Panc1 (cell line): ENCODE measurements at regions not wholly inside any gene's neighbourhood (a gene's known extent, or its start where the extent isn't known, plus 50 kb on each side); places are given as distances from the start of the nearest gene placed in this dataset.

ENCODE experiments used
- ATAC-seq: fragments of 200-7000 bp; cut with Tn5 transposase; 2 replicates; pipeline ENCODE4 v1.9.1; 2020; ENCODE audit warnings: mild to moderate bottlenecking, moderate library complexity
- BruUV-seq: library from RNA; stranded (reverse); fragments of 400-500 nt; replicated peaks from 2 replicates; lab custom pipeline; 2021; lab: Mats Ljungman, UMichigan
- CTCF ChIA-PET: fragments of 300-600 bp; sonication (Branson Sonifier 250); formaldehyde crosslinking; loops from one replicate; lab custom pipeline; 2022; ENCODE audit warnings: antibody characterized with exemption; lab: Charles Lee
- POLR2A ChIA-PET: fragments of 300-600 bp; sonication (Branson Sonifier 250); formaldehyde crosslinking; loops from one replicate; lab custom pipeline; 2022; ENCODE audit warnings: antibody characterized with exemption; lab: Charles Lee
- DNase-seq: peaks from one replicate; pipeline ENCODE4 v3.0.0-alpha.2; 2010; ENCODE audit warnings: low read depth, low spot score
- H3K27ac ChIP-seq: 2 replicates; pipeline ENCODE4 v1.5.1; 2011; ENCODE audit warnings: mild to moderate bottlenecking, low read length, inconsistent platforms
- H3K27me3 ChIP-seq: fragments of 200-500 bp; sonication (Bioruptor generic); 2 replicates; pipeline ENCODE4 v1.6.0; 2014; ENCODE audit warnings: low read length, inconsistent platforms; ENCODE audit not compliant: control insufficient read depth, insufficient read depth
- H3K36me3 ChIP-seq: fragments of 200-500 bp; sonication (Bioruptor generic); 2 replicates; pipeline ENCODE4 v1.5.1; 2014; ENCODE audit warnings: inconsistent platforms, mild to moderate bottlenecking, low read length, moderate library complexity; ENCODE audit not compliant: control insufficient read depth, insufficient read depth
- H3K4me1 ChIP-seq: 2 replicates; pipeline ENCODE4 v1.5.1; 2011; ENCODE audit warnings: inconsistent platforms, mild to moderate bottlenecking, low read length, moderate library complexity; ENCODE audit not compliant: control insufficient read depth, insufficient read depth
- H3K4me3 ChIP-seq, 2 experiments: 2 replicates each; pipeline ENCODE4 v1.5.1; 2011 to 2012; ENCODE audit warnings: low read depth in 2 of 2, low read length in 2 of 2, mild to moderate bottlenecking in 2 of 2, inconsistent platforms in 1 of 2, moderate library complexity in 1 of 2
- H3K9me3 ChIP-seq: fragments of 200-500 bp; sonication (Bioruptor generic); 2 replicates; pipeline ENCODE4 v1.5.1; 2014; ENCODE audit warnings: low read depth, mild to moderate bottlenecking, inconsistent platforms, low read length, moderate library complexity; ENCODE audit not compliant: control insufficient read depth, insufficient read depth
- POLR2AphosphoS5 ChIP-seq: IDR thresholded peaks from 2 replicates; pipeline ENCODE4 v1.6.1; 2012; ENCODE audit warnings: mild to moderate bottlenecking, low read depth, low read length, moderate library complexity
- SIN3A ChIP-seq: IDR thresholded peaks from 2 replicates; pipeline ENCODE4 v1.6.1; 2012; ENCODE audit warnings: low read depth, mild to moderate bottlenecking, low read length, moderate library complexity, borderline replicate concordance; ENCODE audit not compliant: insufficient read depth
- TCF7L2 ChIP-seq: IDR thresholded peaks from 2 replicates; pipeline ENCODE4 v1.6.1; 2011; ENCODE audit warnings: mild to moderate bottlenecking, low read depth, low read length, inconsistent platforms
- in situ Hi-C: cut with HindIII; loops from 2 replicates; pipeline ENCODE4 v1.10.0; 2016; ENCODE audit warnings: low sequenced_read_pairs, low pct_unique_long_range_greater_than_20kb
- intact Hi-C: fragments of 100-400 bp; cut with micrococcal nuclease; formaldehyde crosslinking; loops from one replicate; pipeline ENCODE4 v1.10.0; 2022; ENCODE audit not compliant: unreplicated experiment
- TF ChIP-seq, protein P1 (sequence below): fragments of 450-650 bp; IDR thresholded peaks from 2 replicates; pipeline ENCODE4 v1.5.1; 2017; ENCODE audit warnings: mild to moderate bottlenecking
- TF ChIP-seq, protein P2 (sequence below), 2 experiments: IDR thresholded peaks; 2 replicates each; pipeline ENCODE4 v1.6.1; 2011 to 2012; ENCODE audit warnings: low read depth in 2 of 2, control low read depth in 1 of 2, low read length in 1 of 2, mild to moderate bottlenecking in 1 of 2, moderate library complexity in 1 of 2; ENCODE audit not compliant: insufficient read depth in 1 of 2

DNA sequence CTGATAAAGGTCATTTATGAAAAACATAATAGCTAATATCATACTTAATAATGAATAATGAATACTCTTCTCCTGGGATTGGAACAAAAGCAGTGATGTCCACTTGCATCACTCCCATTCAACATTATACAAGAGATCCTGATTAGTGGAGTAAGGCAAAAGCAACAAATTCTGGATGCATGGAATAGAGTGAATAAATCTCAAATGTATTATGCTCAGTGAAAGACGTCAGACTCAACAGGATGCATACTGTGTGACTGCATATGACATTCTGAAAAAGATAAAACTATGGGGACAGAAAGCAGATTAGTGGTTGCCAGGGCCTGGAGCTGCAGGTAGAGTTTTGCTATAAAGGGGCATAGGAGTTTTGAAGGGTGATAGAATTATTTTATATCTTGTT, 77.6 kb upstream of the ZBTB20 start:
- Histone ChIP-seq H3K4me3 (no peak overlapping the region), H3K27me3 (no peaks in the 10 kb centered on the region), H3K36me3 (no peaks in the 10 kb centered on the region), H3K9me3 (no peaks in the 10 kb centered on the region), H3K4me1 (no peaks in the 10 kb centered on the region), H3K27ac (no peak overlapping the region)
- ChIA-PET POLR2A (no interaction called here), CTCF (no interaction called here)
- no TSS peak for BruUV-seq
- intact Hi-C loops = no loop called here
- TF ChIP-seq TCF7L2 (no peak), SIN3A (no peak), POLR2AphosphoS5 (no peak)
- TF ChIP-seq, protein P1, sequence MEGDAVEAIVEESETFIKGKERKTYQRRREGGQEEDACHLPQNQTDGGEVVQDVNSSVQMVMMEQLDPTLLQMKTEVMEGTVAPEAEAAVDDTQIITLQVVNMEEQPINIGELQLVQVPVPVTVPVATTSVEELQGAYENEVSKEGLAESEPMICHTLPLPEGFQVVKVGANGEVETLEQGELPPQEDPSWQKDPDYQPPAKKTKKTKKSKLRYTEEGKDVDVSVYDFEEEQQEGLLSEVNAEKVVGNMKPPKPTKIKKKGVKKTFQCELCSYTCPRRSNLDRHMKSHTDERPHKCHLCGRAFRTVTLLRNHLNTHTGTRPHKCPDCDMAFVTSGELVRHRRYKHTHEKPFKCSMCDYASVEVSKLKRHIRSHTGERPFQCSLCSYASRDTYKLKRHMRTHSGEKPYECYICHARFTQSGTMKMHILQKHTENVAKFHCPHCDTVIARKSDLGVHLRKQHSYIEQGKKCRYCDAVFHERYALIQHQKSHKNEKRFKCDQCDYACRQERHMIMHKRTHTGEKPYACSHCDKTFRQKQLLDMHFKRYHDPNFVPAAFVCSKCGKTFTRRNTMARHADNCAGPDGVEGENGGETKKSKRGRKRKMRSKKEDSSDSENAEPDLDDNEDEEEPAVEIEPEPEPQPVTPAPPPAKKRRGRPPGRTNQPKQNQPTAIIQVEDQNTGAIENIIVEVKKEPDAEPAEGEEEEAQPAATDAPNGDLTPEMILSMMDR = no peak
- TF ChIP-seq, protein P2, sequence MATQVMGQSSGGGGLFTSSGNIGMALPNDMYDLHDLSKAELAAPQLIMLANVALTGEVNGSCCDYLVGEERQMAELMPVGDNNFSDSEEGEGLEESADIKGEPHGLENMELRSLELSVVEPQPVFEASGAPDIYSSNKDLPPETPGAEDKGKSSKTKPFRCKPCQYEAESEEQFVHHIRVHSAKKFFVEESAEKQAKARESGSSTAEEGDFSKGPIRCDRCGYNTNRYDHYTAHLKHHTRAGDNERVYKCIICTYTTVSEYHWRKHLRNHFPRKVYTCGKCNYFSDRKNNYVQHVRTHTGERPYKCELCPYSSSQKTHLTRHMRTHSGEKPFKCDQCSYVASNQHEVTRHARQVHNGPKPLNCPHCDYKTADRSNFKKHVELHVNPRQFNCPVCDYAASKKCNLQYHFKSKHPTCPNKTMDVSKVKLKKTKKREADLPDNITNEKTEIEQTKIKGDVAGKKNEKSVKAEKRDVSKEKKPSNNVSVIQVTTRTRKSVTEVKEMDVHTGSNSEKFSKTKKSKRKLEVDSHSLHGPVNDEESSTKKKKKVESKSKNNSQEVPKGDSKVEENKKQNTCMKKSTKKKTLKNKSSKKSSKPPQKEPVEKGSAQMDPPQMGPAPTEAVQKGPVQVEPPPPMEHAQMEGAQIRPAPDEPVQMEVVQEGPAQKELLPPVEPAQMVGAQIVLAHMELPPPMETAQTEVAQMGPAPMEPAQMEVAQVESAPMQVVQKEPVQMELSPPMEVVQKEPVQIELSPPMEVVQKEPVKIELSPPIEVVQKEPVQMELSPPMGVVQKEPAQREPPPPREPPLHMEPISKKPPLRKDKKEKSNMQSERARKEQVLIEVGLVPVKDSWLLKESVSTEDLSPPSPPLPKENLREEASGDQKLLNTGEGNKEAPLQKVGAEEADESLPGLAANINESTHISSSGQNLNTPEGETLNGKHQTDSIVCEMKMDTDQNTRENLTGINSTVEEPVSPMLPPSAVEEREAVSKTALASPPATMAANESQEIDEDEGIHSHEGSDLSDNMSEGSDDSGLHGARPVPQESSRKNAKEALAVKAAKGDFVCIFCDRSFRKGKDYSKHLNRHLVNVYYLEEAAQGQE (IDR thresholded peaks at IDR 0.05; ENCODE audit: insufficient read depth in 1 of 2, low read depth in 2 of 2, low read length in 1 of 2) = no peak
- DNase-seq (no peak), ATAC-seq (no peak)
- in situ Hi-C loops = no loop called here

DNA sequence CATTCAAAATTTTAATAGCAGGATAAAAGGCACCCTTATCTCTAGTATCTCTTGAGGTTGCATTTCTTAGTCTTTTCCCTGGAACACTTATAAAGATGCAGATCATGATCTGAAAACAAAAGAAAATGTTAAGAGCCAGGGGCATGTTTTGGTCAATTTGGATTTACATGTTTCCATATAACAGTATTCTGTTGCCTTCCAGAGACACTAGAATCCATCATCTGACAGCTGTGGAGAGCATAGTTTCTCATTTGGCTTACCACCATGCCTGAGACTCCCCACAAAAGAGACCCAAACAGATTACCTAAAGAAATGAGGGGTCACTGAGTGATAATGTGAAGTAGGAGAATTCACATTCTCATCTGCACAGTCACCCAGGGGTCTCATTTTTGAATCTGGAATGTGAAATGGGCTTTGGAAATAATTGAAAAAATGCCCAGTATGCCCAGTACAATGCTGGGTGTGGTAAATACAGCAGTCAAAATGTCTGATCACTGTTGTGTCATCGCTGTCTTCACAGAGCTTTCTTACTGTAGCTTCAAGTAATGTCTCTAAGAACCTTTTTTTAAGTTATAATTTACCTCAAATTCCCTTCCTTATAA, 79.9 kb upstream of the ZBTB20 start:
- Histone ChIP-seq H3K4me1 (no peaks in the 10 kb centered on the region), H3K27ac (no peak overlapping the region), H3K27me3 (no peaks in the 10 kb centered on the region), H3K9me3 (no peaks in the 10 kb centered on the region), H3K4me3 (no peak overlapping the region), H3K36me3 (no peaks in the 10 kb centered on the region)
- no peak for ATAC-seq
- ChIA-PET POLR2A (no interaction called here), CTCF (no interaction called here)
- intact Hi-C loops (no loop called here), in situ Hi-C loops (no loop called here)
- no TSS peak for BruUV-seq
- TF ChIP-seq, protein P1 = no peak
- no peak for TF ChIP-seq SIN3A
- TF ChIP-seq TCF7L2 = no peak
- no peak for TF ChIP-seq POLR2AphosphoS5
- TF ChIP-seq, protein P2 (IDR thresholded peaks at IDR 0.05; ENCODE audit: insufficient read depth in 1 of 2, low read depth in 2 of 2, low read length in 1 of 2) = no peak
- no peak for DNase-seq
